ENCODE measurements at regions not wholly inside any gene's neighbourhood (a gene's known extent, or its start where the extent isn't known, plus 50 kb on each side); places are given as distances from the start of the nearest gene placed in this dataset.

DNA sequence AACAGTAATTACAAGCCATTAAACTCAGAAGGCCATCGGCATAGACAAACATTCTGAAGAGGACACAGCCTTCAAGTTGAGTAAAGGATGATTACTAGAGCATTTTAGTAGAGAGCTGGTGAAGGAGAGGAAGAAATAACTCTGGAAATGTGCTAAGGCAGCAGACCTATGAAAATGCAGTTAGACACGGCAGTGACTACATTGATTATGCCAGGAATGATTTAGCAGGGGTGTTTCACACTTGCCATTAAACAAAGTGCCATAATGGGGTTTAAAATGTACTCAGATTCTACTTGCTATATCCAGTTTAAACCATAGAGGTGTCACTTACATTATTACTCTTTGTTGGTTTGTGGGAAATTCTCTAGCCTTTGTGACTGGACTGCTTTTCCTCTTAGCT, 372.3 kb downstream of the CPS1 start:
- H3K9me3 ChIP-seq (ENCODE audit: control insufficient read depth, low read depth, low read length) = no peaks in the 10 kb centered on the region
- no peak overlapping the region for H2AFZ ChIP-seq (ENCODE audit: control insufficient read depth, low read length)
- H3K79me2 ChIP-seq (ENCODE audit: control insufficient read depth, insufficient read depth, low read length) = no peaks in the 10 kb centered on the region
- no peak overlapping the region for H3K27ac ChIP-seq (ENCODE audit: control insufficient read depth, insufficient read depth, low read length)
- no peaks in the 10 kb centered on the region for H3K27me3 ChIP-seq (ENCODE audit: control insufficient read depth, extremely low read depth, insufficient read depth, low read length)
- FAIRE-seq (no peak), DNase-seq (ENCODE audit: low read depth, low spot score) (no peak)
- no peaks in the 10 kb centered on the region for H3K36me3 ChIP-seq (ENCODE audit: control insufficient read depth in 2 of 2, extremely low read depth in 1 of 2, insufficient read depth in 2 of 2, low read length in 2 of 2)
- H4K20me1 ChIP-seq (ENCODE audit: control insufficient read depth, extremely low read depth, insufficient read depth, low read length) = no peaks in the 10 kb centered on the region
- dilution Hi-C loops (cut with MboI; ENCODE audit: extremely low pct_ligation_motif_present, low sequenced_read_pairs) = no loop called here
- no peaks in the 10 kb centered on the region for H3K4me1 ChIP-seq (ENCODE audit: control insufficient read depth, extremely low read depth, insufficient read depth, low read length)
- H3K9me1 ChIP-seq (ENCODE audit: control insufficient read depth, extremely low read depth, insufficient read depth, low read length) = no peaks in the 10 kb centered on the region
- TF ChIP-seq EZH2 (IDR thresholded peaks at IDR 0.05; ENCODE audit: low read length) = no peak
- TF ChIP-seq, protein P1, sequence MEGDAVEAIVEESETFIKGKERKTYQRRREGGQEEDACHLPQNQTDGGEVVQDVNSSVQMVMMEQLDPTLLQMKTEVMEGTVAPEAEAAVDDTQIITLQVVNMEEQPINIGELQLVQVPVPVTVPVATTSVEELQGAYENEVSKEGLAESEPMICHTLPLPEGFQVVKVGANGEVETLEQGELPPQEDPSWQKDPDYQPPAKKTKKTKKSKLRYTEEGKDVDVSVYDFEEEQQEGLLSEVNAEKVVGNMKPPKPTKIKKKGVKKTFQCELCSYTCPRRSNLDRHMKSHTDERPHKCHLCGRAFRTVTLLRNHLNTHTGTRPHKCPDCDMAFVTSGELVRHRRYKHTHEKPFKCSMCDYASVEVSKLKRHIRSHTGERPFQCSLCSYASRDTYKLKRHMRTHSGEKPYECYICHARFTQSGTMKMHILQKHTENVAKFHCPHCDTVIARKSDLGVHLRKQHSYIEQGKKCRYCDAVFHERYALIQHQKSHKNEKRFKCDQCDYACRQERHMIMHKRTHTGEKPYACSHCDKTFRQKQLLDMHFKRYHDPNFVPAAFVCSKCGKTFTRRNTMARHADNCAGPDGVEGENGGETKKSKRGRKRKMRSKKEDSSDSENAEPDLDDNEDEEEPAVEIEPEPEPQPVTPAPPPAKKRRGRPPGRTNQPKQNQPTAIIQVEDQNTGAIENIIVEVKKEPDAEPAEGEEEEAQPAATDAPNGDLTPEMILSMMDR (optimal IDR thresholded peaks at IDR 0.05 in 1 of 3, IDR thresholded peaks at IDR 0.05 in 1 of 3, conservative IDR thresholded peaks at IDR 0.05 in 1 of 3; ENCODE audit: extremely low read depth in 1 of 3, insufficient read depth in 2 of 3, low read length in 3 of 3) = no peak
- no peak overlapping the region for H3K4me2 ChIP-seq (ENCODE audit: control insufficient read depth, extremely low read depth, insufficient read depth, low read depth, low read length)
- H3K9ac ChIP-seq (ENCODE audit: control insufficient read depth, extremely low read depth, insufficient read depth, low read length) = no peak overlapping the region
- H3K4me3 ChIP-seq (ENCODE audit: control insufficient read depth in 2 of 3, extremely low read depth in 1 of 3, insufficient read depth in 2 of 3, low read depth in 1 of 3, low read length in 3 of 3) = no peak overlapping the region

DNA sequence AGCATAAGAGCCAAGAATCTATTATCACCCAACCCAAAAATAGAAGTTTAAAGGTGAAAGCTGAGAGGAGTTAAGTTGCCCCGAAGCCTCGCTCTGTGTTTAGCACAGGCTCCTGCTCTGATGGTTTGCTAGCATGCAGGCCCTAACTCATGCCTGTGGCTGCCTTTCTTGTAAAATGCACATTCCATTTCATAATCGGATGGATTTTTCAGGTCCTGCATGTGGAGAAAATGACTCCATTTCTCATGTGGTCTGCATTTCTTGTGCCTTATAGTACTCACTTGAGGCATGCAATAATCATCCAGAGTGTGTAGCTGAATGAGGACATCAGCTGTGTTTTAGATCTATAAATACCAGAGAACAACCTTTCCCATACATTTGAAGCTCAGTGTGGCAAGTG, 381.8 kb downstream of the CPS1 start:
- H3K9ac ChIP-seq (ENCODE audit: control insufficient read depth, extremely low read depth, insufficient read depth, low read length) = no peak overlapping the region
- peaks cover 3% of the 10 kb centered on the region for H3K9me3 ChIP-seq (ENCODE audit: control insufficient read depth, low read depth, low read length)
- no peak for FAIRE-seq
- no peaks in the 10 kb centered on the region for H3K9me1 ChIP-seq (ENCODE audit: control insufficient read depth, extremely low read depth, insufficient read depth, low read length)
- dilution Hi-C loops (cut with MboI; ENCODE audit: extremely low pct_ligation_motif_present, low sequenced_read_pairs) = no loop called here
- no peak for DNase-seq (ENCODE audit: low read depth, low spot score)
- no peaks in the 10 kb centered on the region for H4K20me1 ChIP-seq (ENCODE audit: control insufficient read depth, extremely low read depth, insufficient read depth, low read length)
- no peak overlapping the region for H2AFZ ChIP-seq (ENCODE audit: control insufficient read depth, low read length)
- H3K4me1 ChIP-seq (ENCODE audit: control insufficient read depth, extremely low read depth, insufficient read depth, low read length) = no peaks in the 10 kb centered on the region
- H3K79me2 ChIP-seq (ENCODE audit: control insufficient read depth, insufficient read depth, low read length) = no peaks in the 10 kb centered on the region
- TF ChIP-seq, protein P1 (optimal IDR thresholded peaks at IDR 0.05 in 1 of 3, IDR thresholded peaks at IDR 0.05 in 1 of 3, conservative IDR thresholded peaks at IDR 0.05 in 1 of 3; ENCODE audit: extremely low read depth in 1 of 3, insufficient read depth in 2 of 3, low read length in 3 of 3) = no peak
- H3K4me2 ChIP-seq (ENCODE audit: control insufficient read depth, extremely low read depth, insufficient read depth, low read depth, low read length) = no peak overlapping the region
- H3K27ac ChIP-seq (ENCODE audit: control insufficient read depth, insufficient read depth, low read length) = no peak overlapping the region
- H3K27me3 ChIP-seq (ENCODE audit: control insufficient read depth, extremely low read depth, insufficient read depth, low read length) = no peaks in the 10 kb centered on the region
- H3K4me3 ChIP-seq (ENCODE audit: control insufficient read depth in 2 of 3, extremely low read depth in 1 of 3, insufficient read depth in 2 of 3, low read depth in 1 of 3, low read length in 3 of 3) = no peak overlapping the region
- H3K36me3 ChIP-seq (ENCODE audit: control insufficient read depth in 2 of 2, extremely low read depth in 1 of 2, insufficient read depth in 2 of 2, low read length in 2 of 2) = no peaks in the 10 kb centered on the region

All from keratinocyte (primary cell).